Skeletal muscle tissue (tissue), 3 donors: ENCODE measurements at regions not wholly inside any gene's neighbourhood (a gene's known extent, or its start where the extent isn't known, plus 50 kb on each side); places are given as distances from the start of the nearest gene placed in this dataset.

ENCODE experiments used
- H3K27ac ChIP-seq: one replicate; pipeline ENCODE4 v1.7.0; 2013; ENCODE audit warnings: mild to moderate bottlenecking, low read depth, low read length, inconsistent platforms
- H3K27me3 ChIP-seq, 3 donors: one replicate each; pipeline ENCODE4 v1.7.0; 2013; ENCODE audit warnings: low read length in 3 of 3; ENCODE audit not compliant: control insufficient read depth in 3 of 3, insufficient read depth in 3 of 3
- H3K36me3 ChIP-seq, 3 donors: one replicate each; pipeline ENCODE4 v1.7.0; 2013; ENCODE audit warnings: low read length in 3 of 3; ENCODE audit not compliant: control insufficient read depth in 3 of 3, insufficient read depth in 3 of 3
- H3K4me1 ChIP-seq, 3 donors: one replicate each; pipeline ENCODE4 v1.7.0; 2013; ENCODE audit warnings: low read length in 3 of 3, mild to moderate bottlenecking in 3 of 3; ENCODE audit not compliant: control insufficient read depth in 3 of 3, insufficient read depth in 3 of 3
- H3K4me3 ChIP-seq, 3 donors: one replicate each; pipeline ENCODE4 v1.7.0; 2013; ENCODE audit warnings: low read length in 3 of 3
- H3K9ac ChIP-seq, 3 donors: one replicate each; pipeline ENCODE4 v1.7.0; 2013; ENCODE audit warnings: low read length in 3 of 3, mild to moderate bottlenecking in 3 of 3, moderate library complexity in 2 of 3, low read depth in 1 of 3
- H3K9me3 ChIP-seq, 3 donors: one replicate each; pipeline ENCODE4 v1.7.0; 2013; ENCODE audit warnings: low read length in 3 of 3; ENCODE audit not compliant: control insufficient read depth in 3 of 3
- donor health status: Osteomylitis.

- Histone ChIP-seq H3K27ac (no peak overlapping the region), H3K9ac (no peak overlapping the region), H3K27me3 (no peaks in the 10 kb centered on the region), H3K4me3 (no peak overlapping the region), H3K9me3 (no peaks in the 10 kb centered on the region), H3K4me1 (no peaks in the 10 kb centered on the region), H3K36me3 (no peaks in the 10 kb centered on the region)
Observed at GRCh38 chr1:177571485-177572076, 398.3 kb downstream of the SEC16B start.

- H3K4me3 ChIP-seq: no peak overlapping the region
- H3K9ac ChIP-seq: no peak overlapping the region
- H3K27me3 ChIP-seq: no peaks in the 10 kb centered on the region
- H3K9me3 ChIP-seq: no peaks in the 10 kb centered on the region
- H3K36me3 ChIP-seq: no peaks in the 10 kb centered on the region
- no peak overlapping the region for H3K27ac ChIP-seq
- no peaks in the 10 kb centered on the region for H3K4me1 ChIP-seq
Observed at GRCh38 chr1:177571076-177571475, 398.8 kb downstream of the SEC16B start.

GRCh38 chr1:177569476-177569875 lies 398.7 kb downstream of the BRINP2 start:
- Histone ChIP-seq H3K4me3 (no peak overlapping the region), H3K9ac (no peak overlapping the region), H3K4me1 (no peaks in the 10 kb centered on the region), H3K27me3 (no peaks in the 10 kb centered on the region), H3K9me3 (no peaks in the 10 kb centered on the region), H3K27ac (no peak overlapping the region), H3K36me3 (no peaks in the 10 kb centered on the region)

GRCh38 chr1:177568622-177569021 lies 397.9 kb downstream of the BRINP2 start:
- H3K9me3 ChIP-seq: no peaks in the 10 kb centered on the region
- no peak overlapping the region for H3K4me3 ChIP-seq
- H3K27ac ChIP-seq: no peak overlapping the region
- H3K9ac ChIP-seq: no peak overlapping the region
- H3K4me1 ChIP-seq: no peaks in the 10 kb centered on the region
- H3K36me3 ChIP-seq: no peaks in the 10 kb centered on the region
- no peaks in the 10 kb centered on the region for H3K27me3 ChIP-seq

- Histone ChIP-seq H3K4me3 (no peak overlapping the region), H3K36me3 (no peaks in the 10 kb centered on the region), H3K4me1 (no peaks in the 10 kb centered on the region), H3K27ac (no peak overlapping the region), H3K27me3 (no peaks in the 10 kb centered on the region), H3K9ac (no peak overlapping the region), H3K9me3 (no peaks in the 10 kb centered on the region)
Observed at GRCh38 chr1:177567393-177567792, 396.6 kb downstream of the BRINP2 start.

GRCh38 chr1:177566495-177566894 lies 395.7 kb downstream of the BRINP2 start:
- H3K36me3 ChIP-seq: no peaks in the 10 kb centered on the region
- H3K9me3 ChIP-seq: no peaks in the 10 kb centered on the region
- no peak overlapping the region for H3K4me3 ChIP-seq
- H3K27me3 ChIP-seq: no peaks in the 10 kb centered on the region
- H3K9ac ChIP-seq: no peak overlapping the region
- no peaks in the 10 kb centered on the region for H3K4me1 ChIP-seq
- H3K27ac ChIP-seq: no peak overlapping the region

- H3K9ac ChIP-seq: no peak overlapping the region
- H3K4me1 ChIP-seq: no peaks in the 10 kb centered on the region
- no peak overlapping the region for H3K27ac ChIP-seq
- H3K9me3 ChIP-seq: no peaks in the 10 kb centered on the region
- H3K4me3 ChIP-seq: no peak overlapping the region
- no peaks in the 10 kb centered on the region for H3K36me3 ChIP-seq
- no peaks in the 10 kb centered on the region for H3K27me3 ChIP-seq
Observed at GRCh38 chr1:177561436-177561835, 390.7 kb downstream of the BRINP2 start.

GRCh38 chr1:177558372-177558771 lies 387.6 kb downstream of the BRINP2 start:
- H3K9me3 ChIP-seq: no peaks in the 10 kb centered on the region

GRCh38 chr1:177556163-177556562 lies 385.4 kb downstream of the BRINP2 start:
- Histone ChIP-seq H3K9ac (no peak overlapping the region), H3K27me3 (no peaks in the 10 kb centered on the region), H3K4me1 (no peaks in the 10 kb centered on the region), H3K36me3 (no peaks in the 10 kb centered on the region), H3K27ac (no peak overlapping the region), H3K9me3 (no peaks in the 10 kb centered on the region), H3K4me3 (no peak overlapping the region)

More at GRCh38 chr1:177558372-177558771, 387.6 kb downstream of the BRINP2 start:
- H3K4me1 ChIP-seq: no peaks in the 10 kb centered on the region
- no peak overlapping the region for H3K4me3 ChIP-seq
- H3K27ac ChIP-seq: no peak overlapping the region
- no peak overlapping the region for H3K9ac ChIP-seq
- H3K27me3 ChIP-seq: no peaks in the 10 kb centered on the region
- no peaks in the 10 kb centered on the region for H3K36me3 ChIP-seq

- H3K9me3 ChIP-seq: no peaks in the 10 kb centered on the region
- H3K4me1 ChIP-seq: no peaks in the 10 kb centered on the region
- H3K27me3 ChIP-seq: no peaks in the 10 kb centered on the region
- H3K4me3 ChIP-seq: no peak overlapping the region
- H3K27ac ChIP-seq: no peak overlapping the region
- H3K36me3 ChIP-seq: no peaks in the 10 kb centered on the region
- H3K9ac ChIP-seq: no peak overlapping the region
Observed at GRCh38 chr1:177547200-177547599, 376.4 kb downstream of the BRINP2 start.

GRCh38 chr1:177546346-177546745 lies 375.6 kb downstream of the BRINP2 start:
- H3K4me1 ChIP-seq: no peaks in the 10 kb centered on the region
- H3K27me3 ChIP-seq: no peaks in the 10 kb centered on the region
- H3K4me3 ChIP-seq: no peak overlapping the region
- H3K36me3 ChIP-seq: no peaks in the 10 kb centered on the region
- H3K9me3 ChIP-seq: no peaks in the 10 kb centered on the region
- no peak overlapping the region for H3K9ac ChIP-seq
- no peak overlapping the region for H3K27ac ChIP-seq
